NB4 (cell line): ENCODE measurements at regions not wholly inside any gene's neighbourhood (a gene's known extent, or its start where the extent isn't known, plus 50 kb on each side); places are given as distances from the start of the nearest gene placed in this dataset.

Experiments used
- CTCF ChIP-seq: IDR thresholded peaks from one replicate; pipeline ENCODE4 v1.5.1; 2012; ENCODE audit warnings: low read depth, low read length
- MAX ChIP-seq: IDR thresholded peaks from 2 replicates; pipeline ENCODE4 v1.6.1; 2011; ENCODE audit warnings: low read depth, low read length
- MYC ChIP-seq: IDR thresholded peaks from 2 replicates; pipeline ENCODE4 v1.6.1; 2011; ENCODE audit warnings: low read depth, low read length
- POLR2A ChIP-seq: IDR thresholded peaks from 2 replicates; pipeline ENCODE4 v1.6.1; 2011; ENCODE audit warnings: mild to moderate bottlenecking; ENCODE audit not compliant: insufficient read length; ENCODE audit errors: extremely low read depth

GRCh38 chr10:129097776-129098330 is 369.2 kb upstream of the MGMT start:
- no peak for TF ChIP-seq MAX
- TF ChIP-seq CTCF, result no peak
- TF ChIP-seq POLR2A, result no peak
- no peak for TF ChIP-seq MYC
